B cell (primary cell): ENCODE measurements at regions not wholly inside any gene's neighbourhood (a gene's known extent, or its start where the extent isn't known, plus 50 kb on each side); places are given as distances from the start of the nearest gene placed in this dataset.

Source experiments
- ATAC-seq: fragments of 200-7000 bp; cut with Tn5 transposase; one replicate; pipeline ENCODE4 v1.10.0; 2021; ENCODE audit warnings: low read depth, mild to moderate bottlenecking, moderate number of reproducible peaks, moderate library complexity
- CTCF ChIA-PET: fragments of 350-600 bp; sonication (Branson Sonifier 250); formaldehyde crosslinking; loops from one replicate; lab custom pipeline; 2021; ENCODE audit warnings: antibody characterized with exemption, inconsistent platforms; lab: Charles Lee
- POLR2A ChIA-PET: fragments of 350-600 bp; sonication (Branson Sonifier 250); formaldehyde crosslinking; loops from one replicate; lab custom pipeline; 2021; ENCODE audit warnings: antibody characterized with exemption; lab: Charles Lee
- DNase-seq: peaks from one replicate; pipeline ENCODE4 v3.0.0; 2013
- H2AFZ ChIP-seq: 2 replicates; pipeline ENCODE4 v1.6.1; 2012; ENCODE audit warnings: mild to moderate bottlenecking, low read depth, low read length; ENCODE audit not compliant: insufficient read depth, poor library complexity, severe bottlenecking
- H3K27ac ChIP-seq, 2 donors: 1 replicate in 1 of 2; 2 replicates in 1 of 2; pipeline ENCODE4 v1.5.1; 2012 to 2013; ENCODE audit warnings: low read length in 2 of 2, mild to moderate bottlenecking in 2 of 2, moderate library complexity in 1 of 2
- H3K27me3 ChIP-seq, 4 experiments: fragments of 200-600 bp in 1 of 4; sonication (generic) in 1 of 4; replicated peaks in 1 of 4; 1 replicate in 2 of 4; 2 replicates in 2 of 4; pipeline versions ENCODE4 v1.6.1 to v1.7.0; 2013 to 2016; ENCODE audit warnings: low read length in 3 of 4, mild to moderate bottlenecking in 2 of 4, mixed read lengths in 1 of 4, moderate library complexity in 1 of 4; ENCODE audit not compliant: insufficient read depth in 4 of 4, control insufficient read depth in 3 of 4; ENCODE audit errors: control extremely low read depth in 1 of 4
- H3K36me3 ChIP-seq, 2 experiments: replicated peaks in 1 of 2; 1 replicate in 1 of 2; 2 replicates in 1 of 2; pipeline versions ENCODE4 v1.6.1 to v1.7.1; 2013; ENCODE audit warnings: low read length in 1 of 2; ENCODE audit not compliant: insufficient read depth in 2 of 2, control insufficient read depth in 1 of 2; ENCODE audit errors: control extremely low read depth in 1 of 2, extremely low read depth in 1 of 2
- H3K4me1 ChIP-seq, 2 donors: fragments of 200-600 bp in 1 of 2; sonication (generic) in 1 of 2; 1 replicate in 1 of 2; 2 replicates in 1 of 2; pipeline versions ENCODE4 v1.5.1 to v1.6.1; 2013 to 2017; ENCODE audit warnings: low read length in 2 of 2; ENCODE audit not compliant: control insufficient read depth in 2 of 2, insufficient read depth in 2 of 2
- H3K4me2 ChIP-seq: replicated peaks from 2 replicates; pipeline ENCODE3; 2012; ENCODE audit warnings: mild to moderate bottlenecking, low read depth, low read length; ENCODE audit not compliant: poor library complexity, severe bottlenecking
- H3K4me3 ChIP-seq, 5 experiments: fragments of 200-600 bp in 1 of 5; sonication (generic) in 1 of 5; 1 replicate in 3 of 5; 2 replicates in 2 of 5; pipeline versions ENCODE4 v1.5.1 to v1.7.0; 2011 to 2016; ENCODE audit warnings: low read length in 4 of 5, mild to moderate bottlenecking in 4 of 5, low read depth in 2 of 5, control low read depth in 1 of 5, moderate library complexity in 1 of 5; ENCODE audit not compliant: insufficient read depth in 1 of 5; ENCODE audit errors: control extremely low read depth in 1 of 5, extremely low read depth in 1 of 5
- H3K79me2 ChIP-seq: fragments of 200-600 bp; sonication (generic); one replicate; pipeline ENCODE4 v1.6.0; 2016; ENCODE audit warnings: low read length; ENCODE audit not compliant: control insufficient read depth, insufficient read depth
- H3K9ac ChIP-seq: fragments of 200-600 bp; sonication (generic); 2 replicates; pipeline ENCODE4 v1.6.1; 2017; ENCODE audit warnings: mild to moderate bottlenecking, low read length, moderate library complexity
- H3K9me3 ChIP-seq, 3 donors: one replicate each; pipeline versions ENCODE4 v1.6.1 to v1.7.1; 2013; ENCODE audit warnings: low read length in 2 of 3; ENCODE audit not compliant: control insufficient read depth in 2 of 3, insufficient read depth in 1 of 3; ENCODE audit errors: control extremely low read depth in 1 of 3
- H4K20me1 ChIP-seq: 2 replicates; pipeline ENCODE4 v1.6.0; 2012; ENCODE audit warnings: mild to moderate bottlenecking, low read length; ENCODE audit not compliant: insufficient read depth, control insufficient read depth, poor library complexity, severe bottlenecking
- H3K27ac Mint-ChIP-seq: one replicate; pipeline ENCODE4 v1.8.0; 2021; ENCODE audit warnings: mixed read lengths
- H3K27me3 Mint-ChIP-seq: one replicate; pipeline ENCODE4 v1.8.0; 2021; ENCODE audit warnings: mixed read lengths
- H3K4me1 Mint-ChIP-seq: one replicate; pipeline ENCODE4 v1.8.0; 2021; ENCODE audit warnings: mixed read lengths
- H3K4me3 Mint-ChIP-seq: one replicate; pipeline ENCODE4 v1.8.0; 2021; ENCODE audit warnings: mixed read lengths
- H3K9me3 Mint-ChIP-seq: one replicate; pipeline ENCODE4 v1.8.0; 2022; ENCODE audit warnings: mixed read lengths; ENCODE audit not compliant: insufficient read depth
- EZH2 ChIP-seq: IDR thresholded peaks from 2 replicates; pipeline ENCODE4 v1.6.1; 2012; ENCODE audit warnings: borderline replicate concordance, low read depth, mild to moderate bottlenecking, moderate library complexity, low read length; ENCODE audit not compliant: insufficient read depth, poor library complexity, severe bottlenecking
- WGBS: methylation state at CpG from one replicate; pipeline ENCODE4 v1.1.5; 2013; ENCODE audit warnings: missing lambda C conversion rate; ENCODE audit not compliant: insufficient coverage; 5-methylcytosine and 5-hydroxymethylcytosine counted together
- intact Hi-C: fragments of 100-400 bp; cut with micrococcal nuclease; formaldehyde crosslinking; loops from one replicate; pipeline ENCODE4 v1.10.0; 2022
- TF ChIP-seq, protein P1 (sequence below): fragments of 200-600 bp; IDR thresholded peaks from one replicate; pipeline ENCODE4 v1.8.0; 2022; ENCODE audit warnings: antibody characterized with exemption, mild to moderate bottlenecking

DNA sequence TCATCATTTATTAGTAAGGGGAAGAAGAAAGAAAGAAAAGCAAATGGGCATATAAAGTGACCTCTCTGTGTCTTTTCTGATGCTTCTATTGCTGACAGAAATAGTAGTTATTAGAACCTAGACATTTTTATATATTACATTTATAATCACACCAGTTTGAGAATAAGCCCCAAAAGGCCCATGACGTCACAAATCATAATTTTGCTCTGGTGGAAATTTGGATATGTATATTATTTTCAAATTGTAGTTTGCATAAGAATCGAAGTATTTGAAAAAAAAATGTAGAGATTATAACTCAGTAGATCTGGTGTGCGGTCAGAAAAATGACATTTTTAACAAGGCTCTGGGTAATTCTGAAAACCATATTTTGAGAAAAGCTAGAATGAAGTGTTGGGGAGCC, 101.2 kb upstream of the STEAP1 start:
- no peaks in the 10 kb centered on the region for H3K27me3 Mint-ChIP-seq
- intact Hi-C loops, result no loop called here
- H3K27ac Mint-ChIP-seq, result no peak overlapping the region
- POLR2A ChIA-PET, result no interaction called here
- H3K9ac ChIP-seq, result no peak overlapping the region
- H2AFZ ChIP-seq, result no peak overlapping the region
- CTCF ChIA-PET, result no interaction called here
- no peak overlapping the region for H3K4me2 ChIP-seq
- no peaks in the 10 kb centered on the region for H3K4me1 Mint-ChIP-seq
- no peaks in the 10 kb centered on the region for H4K20me1 ChIP-seq
- no peak overlapping the region for H3K4me3 ChIP-seq
- 100% methylated on average over 1 of the region's 3 CpGs for WGBS
- no peaks in the 10 kb centered on the region for H3K36me3 ChIP-seq
- no peaks in the 10 kb centered on the region for H3K9me3 ChIP-seq
- no peak overlapping the region for H3K4me3 Mint-ChIP-seq
- TF ChIP-seq, protein P1, sequence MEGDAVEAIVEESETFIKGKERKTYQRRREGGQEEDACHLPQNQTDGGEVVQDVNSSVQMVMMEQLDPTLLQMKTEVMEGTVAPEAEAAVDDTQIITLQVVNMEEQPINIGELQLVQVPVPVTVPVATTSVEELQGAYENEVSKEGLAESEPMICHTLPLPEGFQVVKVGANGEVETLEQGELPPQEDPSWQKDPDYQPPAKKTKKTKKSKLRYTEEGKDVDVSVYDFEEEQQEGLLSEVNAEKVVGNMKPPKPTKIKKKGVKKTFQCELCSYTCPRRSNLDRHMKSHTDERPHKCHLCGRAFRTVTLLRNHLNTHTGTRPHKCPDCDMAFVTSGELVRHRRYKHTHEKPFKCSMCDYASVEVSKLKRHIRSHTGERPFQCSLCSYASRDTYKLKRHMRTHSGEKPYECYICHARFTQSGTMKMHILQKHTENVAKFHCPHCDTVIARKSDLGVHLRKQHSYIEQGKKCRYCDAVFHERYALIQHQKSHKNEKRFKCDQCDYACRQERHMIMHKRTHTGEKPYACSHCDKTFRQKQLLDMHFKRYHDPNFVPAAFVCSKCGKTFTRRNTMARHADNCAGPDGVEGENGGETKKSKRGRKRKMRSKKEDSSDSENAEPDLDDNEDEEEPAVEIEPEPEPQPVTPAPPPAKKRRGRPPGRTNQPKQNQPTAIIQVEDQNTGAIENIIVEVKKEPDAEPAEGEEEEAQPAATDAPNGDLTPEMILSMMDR, result no peak
- no peak for TF ChIP-seq EZH2
- no peaks in the 10 kb centered on the region for H3K4me1 ChIP-seq
- H3K9me3 Mint-ChIP-seq, result peaks cover 5% of the 10 kb centered on the region
- H3K79me2 ChIP-seq, result no peaks in the 10 kb centered on the region
- no peak for ATAC-seq
- no peaks in the 10 kb centered on the region for H3K27me3 ChIP-seq
- no peak for DNase-seq
- no peak overlapping the region for H3K27ac ChIP-seq

DNA sequence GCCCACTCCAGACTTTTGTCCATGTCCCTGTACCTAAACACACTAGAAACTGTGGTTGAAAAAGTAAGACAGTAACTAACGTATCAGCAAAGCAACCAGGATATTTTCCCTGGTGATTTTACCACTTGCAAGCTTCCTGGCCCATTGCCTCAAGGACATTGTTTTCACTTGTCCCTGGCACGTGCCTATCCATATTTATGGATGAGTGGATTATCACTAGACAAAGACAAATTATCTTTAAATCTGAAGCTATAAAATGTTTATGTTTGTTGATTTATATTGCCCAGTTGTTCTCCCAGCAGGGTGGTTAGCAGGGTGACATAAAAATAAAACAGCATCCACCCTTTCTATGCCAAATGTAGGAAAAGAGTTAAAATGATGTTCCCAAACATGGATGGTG, 93.2 kb upstream of the STEAP1 start:
- H2AFZ ChIP-seq, result no peak overlapping the region
- POLR2A ChIA-PET, result no interaction called here
- no peak overlapping the region for H3K27ac Mint-ChIP-seq
- H3K9me3 Mint-ChIP-seq, result no peaks in the 10 kb centered on the region
- H3K27me3 Mint-ChIP-seq, result peaks cover 4% of the 10 kb centered on the region
- no peaks in the 10 kb centered on the region for H3K36me3 ChIP-seq
- H3K27ac ChIP-seq, result no peak overlapping the region
- DNase-seq (no peak), ATAC-seq (no peak)
- H3K9ac ChIP-seq, result no peak overlapping the region
- no CpG with 5 or more reads among the region's 2 CpGs for WGBS
- intact Hi-C loops, result no loop called here
- no peaks in the 10 kb centered on the region for H3K79me2 ChIP-seq
- no peak overlapping the region for H3K4me3 ChIP-seq
- H4K20me1 ChIP-seq, result no peaks in the 10 kb centered on the region
- no peaks in the 10 kb centered on the region for H3K9me3 ChIP-seq
- no peaks in the 10 kb centered on the region for H3K4me1 Mint-ChIP-seq
- H3K4me2 ChIP-seq, result no peak overlapping the region
- TF ChIP-seq, protein P1, result no peak
- no peak for TF ChIP-seq EZH2
- CTCF ChIA-PET, result no interaction called here
- H3K27me3 ChIP-seq, result no peaks in the 10 kb centered on the region
- no peaks in the 10 kb centered on the region for H3K4me1 ChIP-seq
- H3K4me3 Mint-ChIP-seq, result no peak overlapping the region
